GM21528 (cell line): ENCODE measurements at regions not wholly inside any gene's neighbourhood (a gene's known extent, or its start where the extent isn't known, plus 50 kb on each side); places are given as distances from the start of the nearest gene placed in this dataset.
"Not testable (repeated sequence)": the region's sequence is repeated elsewhere in the genome, so short reads cannot be mapped to it uniquely, and the experiment has no call there.

Source experiments
- ATAC-seq: cut with Tn5 transposase; IDR thresholded peaks from one replicate; pipeline ENCODE4 v1.9.1; 2021; ENCODE audit warnings: mild to moderate bottlenecking, moderate library complexity; ENCODE audit not compliant: unreplicated experiment, low FRiP score

- ATAC-seq, result no peak
Measured at GRCh38 chr10:23540401-23541030, 101.6 kb downstream of the OTUD1 start.

GRCh38 chr10:23543691-23544380 lies 105.0 kb downstream of the OTUD1 start:
- ATAC-seq, result no peak

GRCh38 chr10:23545866-23546265 lies 107.0 kb downstream of the OTUD1 start:
- not testable (repeated sequence) for ATAC-seq

GRCh38 chr10:23556727-23557440 lies 118.0 kb downstream of the OTUD1 start:
- no peak for ATAC-seq

- ATAC-seq, result no peak
Measured at GRCh38 chr10:23557777-23558176, 118.9 kb downstream of the OTUD1 start.

GRCh38 chr10:23558361-23558799 lies 119.5 kb downstream of the OTUD1 start:
- no peak for ATAC-seq

- ATAC-seq, result no peak
Measured at GRCh38 chr10:23568996-23569395, 130.1 kb downstream of the OTUD1 start.

GRCh38 chr10:23571884-23572283 lies 133.0 kb downstream of the OTUD1 start:
- no peak for ATAC-seq

GRCh38 chr10:23581906-23582450 lies 143.1 kb downstream of the OTUD1 start:
- no peak for ATAC-seq

GRCh38 chr10:23584396-23584795 lies 145.5 kb downstream of the OTUD1 start:
- ATAC-seq, result no peak

- no peak for ATAC-seq
Measured at GRCh38 chr10:23585186-23585585, 146.3 kb downstream of the OTUD1 start.

- ATAC-seq, result no peak
Measured at GRCh38 chr10:23585666-23586065, 146.8 kb downstream of the OTUD1 start.

- not testable (repeated sequence) for ATAC-seq
Measured at GRCh38 chr10:23595278-23595677, 156.4 kb downstream of the OTUD1 start.

GRCh38 chr10:23604613-23605012 lies 165.7 kb downstream of the OTUD1 start:
- ATAC-seq, result no peak

GRCh38 chr10:23606456-23606855 lies 167.6 kb downstream of the OTUD1 start:
- no peak for ATAC-seq

GRCh38 chr10:23608926-23609325 lies 170.1 kb downstream of the OTUD1 start:
- ATAC-seq, result no peak

- ATAC-seq, result no peak
Measured at GRCh38 chr10:23610626-23611307, 171.9 kb downstream of the OTUD1 start.

GRCh38 chr10:23611308-23612029 lies 172.6 kb downstream of the OTUD1 start:
- no peak for ATAC-seq

- ATAC-seq, result no peak
Measured at GRCh38 chr10:23613900-23614299, 175.0 kb downstream of the OTUD1 start.

- ATAC-seq, result no peak
Measured at GRCh38 chr10:23614483-23614882, 175.6 kb downstream of the OTUD1 start.
